Kidney (tissue), 13 donors: ENCODE measurements at regions not wholly inside any gene's neighbourhood (a gene's known extent, or its start where the extent isn't known, plus 50 kb on each side); places are given as distances from the start of the nearest gene placed in this dataset.

Experiments used
- DNase-seq, 5 donors: peaks; one replicate each; pipeline ENCODE4 v3.0.0-alpha.2; 2013 to 2020
- FAIRE-seq: peaks from 2 replicates; lab custom pipeline; 2012; peaks lifted over from hg19 to GRCh38; lab: Jason Lieb, UNC
- H3K27ac ChIP-seq, 2 donors: one replicate each; pipeline ENCODE4 v1.7.0; 2013; ENCODE audit warnings: low read depth in 2 of 2, low read length in 2 of 2, inconsistent platforms in 1 of 2
- H3K27me3 ChIP-seq: one replicate; pipeline ENCODE4 v1.7.1; 2013; ENCODE audit warnings: low read length, inconsistent platforms; ENCODE audit not compliant: control insufficient read depth, insufficient read depth
- H3K36me3 ChIP-seq, 3 donors: one replicate each; pipeline versions ENCODE4 v1.7.0 to v1.7.1; 2013; ENCODE audit warnings: low read length in 3 of 3, control low read depth in 1 of 3, inconsistent platforms in 1 of 3; ENCODE audit not compliant: insufficient read depth in 3 of 3, control insufficient read depth in 2 of 3
- H3K4me1 ChIP-seq, 3 donors: one replicate each; pipeline versions ENCODE4 v1.7.0 to v1.7.1; 2013; ENCODE audit warnings: low read length in 3 of 3, inconsistent platforms in 1 of 3, low read depth in 1 of 3; ENCODE audit not compliant: control insufficient read depth in 2 of 3, insufficient read depth in 2 of 3
- H3K4me3 ChIP-seq, 3 donors: one replicate each; pipeline versions ENCODE4 v1.7.0 to v1.8.1; 2013; ENCODE audit warnings: low read length in 3 of 3, control low read depth in 1 of 3, inconsistent platforms in 1 of 3
- H3K9ac ChIP-seq, 3 donors: one replicate each; pipeline versions ENCODE4 v1.7.0 to v1.7.1; 2013; ENCODE audit warnings: low read length in 3 of 3, control low read depth in 1 of 3, inconsistent platforms in 1 of 3
- H3K9me3 ChIP-seq, 3 donors: one replicate each; pipeline versions ENCODE4 v1.7.0 to v1.7.1; 2013; ENCODE audit warnings: low read length in 3 of 3, control low read depth in 1 of 3, inconsistent platforms in 1 of 3; ENCODE audit not compliant: control insufficient read depth in 2 of 3, insufficient read depth in 1 of 3
- CTCF ChIP-seq: IDR thresholded peaks from 3 replicates; pipeline ENCODE4 v1.5.1; 2012; ENCODE audit warnings: mild to moderate bottlenecking, moderate library complexity, borderline replicate concordance; ENCODE audit not compliant: insufficient read depth; ENCODE audit errors: extremely low read depth
- intact Hi-C: fragments of 100-400 bp; cut with DNase I; formaldehyde crosslinking; loops from one replicate; pipeline ENCODE4 v1.11.1; 2022
- donor health status: control.
- donor health status: control.
- donor health status: control.
- donor health status: control.
- donor health status: control.
- donor health status: DM: yes; HTN: yes; CAD: no.
- donor health status: Normal renal cell carcinoma (clear cell type).

DNA sequence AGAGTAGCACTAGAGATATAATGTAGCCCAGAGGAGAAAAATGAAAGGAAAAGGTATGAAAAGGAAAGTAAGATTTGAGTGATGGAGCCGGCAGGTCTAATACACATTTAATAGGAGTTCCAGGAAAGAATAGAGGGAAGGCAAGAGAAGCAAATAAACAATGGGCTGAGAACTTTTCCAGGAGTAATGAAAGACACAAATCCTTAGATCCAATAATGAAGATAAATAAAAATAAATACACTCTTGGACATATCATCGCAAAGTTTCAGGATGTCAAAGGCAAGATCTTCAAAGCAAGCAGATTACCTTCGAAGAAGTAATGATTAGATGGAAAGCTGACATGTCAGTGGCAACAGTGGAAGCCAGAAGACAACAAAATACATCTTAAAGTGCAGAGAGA lies 102.0 kb upstream of the YWHAQ start:
- DNase-seq (no peak), FAIRE-seq (no peak)
- Histone ChIP-seq H3K4me1 (no peaks in the 10 kb centered on the region), H3K4me3 (no peak overlapping the region), H3K27me3 (no peaks in the 10 kb centered on the region), H3K36me3 (no peaks in the 10 kb centered on the region), H3K9me3 (no peaks in the 10 kb centered on the region), H3K27ac (no peak overlapping the region), H3K9ac (no peak overlapping the region)
- intact Hi-C loops: no loop called here
- no peak for TF ChIP-seq CTCF

- intact Hi-C loops: no loop called here
Observed at GRCh38 chr2:9734308-9734707, 103.5 kb upstream of the YWHAQ start.

GRCh38 chr2:9735335-9735734 lies 104.5 kb upstream of the YWHAQ start:
- H3K9ac ChIP-seq: no peak overlapping the region
- no peaks in the 10 kb centered on the region for H3K9me3 ChIP-seq
- H3K27me3 ChIP-seq: no peaks in the 10 kb centered on the region
- FAIRE-seq (no peak), DNase-seq (no peak)
- peaks cover 0 to 4% (median 0%) of the 10 kb centered on the region in 3 donors for H3K4me1 ChIP-seq
- no peak overlapping the region for H3K4me3 ChIP-seq
- intact Hi-C loops: no loop called here
- no peak for TF ChIP-seq CTCF
- H3K27ac ChIP-seq: no peak overlapping the region
- no peaks in the 10 kb centered on the region for H3K36me3 ChIP-seq

More at GRCh38 chr2:9734308-9734707, 103.5 kb upstream of the YWHAQ start:
- Histone ChIP-seq H3K4me1 (peaks cover 0 to 4% (median 0%) of the 10 kb centered on the region in 3 donors), H3K36me3 (no peaks in the 10 kb centered on the region), H3K4me3 (no peak overlapping the region), H3K9ac (no peak overlapping the region), H3K9me3 (no peaks in the 10 kb centered on the region), H3K27me3 (no peaks in the 10 kb centered on the region), H3K27ac (no peak overlapping the region)
- TF ChIP-seq CTCF: no peak
- DNase-seq: no peak
- no peak for FAIRE-seq

- Histone ChIP-seq H3K4me1 (peaks cover 0 to 4% (median 0%) of the 10 kb centered on the region in 3 donors), H3K4me3 (no peak overlapping the region), H3K27ac (no peak overlapping the region), H3K36me3 (no peaks in the 10 kb centered on the region), H3K9me3 (no peaks in the 10 kb centered on the region), H3K27me3 (no peaks in the 10 kb centered on the region), H3K9ac (no peak overlapping the region)
- DNase-seq: no peak
- FAIRE-seq: no peak
- intact Hi-C loops: no loop called here
- no peak for TF ChIP-seq CTCF
Observed at GRCh38 chr2:9736021-9736420, 105.2 kb upstream of the YWHAQ start.
